SU-DHL-6 (cell line): ENCODE measurements at regions not wholly inside any gene's neighbourhood (a gene's known extent, or its start where the extent isn't known, plus 50 kb on each side); places are given as distances from the start of the nearest gene placed in this dataset.

Experiments used
- EZH2phosphoT487 ChIP-seq: fragments of 200-600 bp; sonication (generic), shearing (Covaris generic); conservative IDR thresholded peaks from 2 replicates; pipeline ENCODE4 v1.6.1; 2018; ENCODE audit warnings: mild to moderate bottlenecking, antibody characterized with exemption, low read length, moderate library complexity, mixed read lengths
- TF ChIP-seq, protein P1 (sequence below): fragments of 200-600 bp; sonication (generic); IDR thresholded peaks from one replicate; pipeline ENCODE4 v1.5.1; 2017; ENCODE audit warnings: antibody characterized with exemption, mild to moderate bottlenecking, low read length, moderate library complexity; ENCODE audit not compliant: insufficient read depth, poor library complexity, severe bottlenecking

DNA sequence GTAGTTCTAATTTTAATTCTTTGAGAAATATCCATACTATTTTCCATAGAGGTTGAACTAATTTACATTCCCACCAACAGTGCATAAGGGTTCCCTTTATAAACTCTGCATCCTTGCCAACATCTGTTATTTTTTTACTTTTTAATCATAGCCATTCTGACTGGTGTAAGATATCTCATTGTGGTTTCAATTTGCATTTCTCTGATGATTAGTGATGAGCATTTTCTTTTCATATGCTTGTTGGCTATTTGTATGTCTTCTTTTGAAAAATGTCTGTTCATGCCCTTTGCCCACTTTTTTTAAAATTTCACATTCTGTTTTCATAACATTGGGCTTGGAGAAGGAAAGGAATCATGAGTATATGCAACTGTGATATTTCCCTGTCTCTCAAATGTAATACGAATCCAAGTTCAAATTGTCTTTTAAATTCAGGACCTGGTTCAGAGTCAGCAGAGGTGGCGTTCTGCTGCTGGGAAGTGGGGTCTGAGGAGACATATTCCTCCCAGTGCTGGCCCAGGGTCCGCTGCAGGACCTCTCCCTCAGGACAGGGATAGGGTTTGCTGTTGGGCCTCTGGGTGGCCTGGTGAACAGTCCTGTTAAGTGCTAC lies 81.2 kb upstream of the ETV6 start:
- TF ChIP-seq, protein P1, sequence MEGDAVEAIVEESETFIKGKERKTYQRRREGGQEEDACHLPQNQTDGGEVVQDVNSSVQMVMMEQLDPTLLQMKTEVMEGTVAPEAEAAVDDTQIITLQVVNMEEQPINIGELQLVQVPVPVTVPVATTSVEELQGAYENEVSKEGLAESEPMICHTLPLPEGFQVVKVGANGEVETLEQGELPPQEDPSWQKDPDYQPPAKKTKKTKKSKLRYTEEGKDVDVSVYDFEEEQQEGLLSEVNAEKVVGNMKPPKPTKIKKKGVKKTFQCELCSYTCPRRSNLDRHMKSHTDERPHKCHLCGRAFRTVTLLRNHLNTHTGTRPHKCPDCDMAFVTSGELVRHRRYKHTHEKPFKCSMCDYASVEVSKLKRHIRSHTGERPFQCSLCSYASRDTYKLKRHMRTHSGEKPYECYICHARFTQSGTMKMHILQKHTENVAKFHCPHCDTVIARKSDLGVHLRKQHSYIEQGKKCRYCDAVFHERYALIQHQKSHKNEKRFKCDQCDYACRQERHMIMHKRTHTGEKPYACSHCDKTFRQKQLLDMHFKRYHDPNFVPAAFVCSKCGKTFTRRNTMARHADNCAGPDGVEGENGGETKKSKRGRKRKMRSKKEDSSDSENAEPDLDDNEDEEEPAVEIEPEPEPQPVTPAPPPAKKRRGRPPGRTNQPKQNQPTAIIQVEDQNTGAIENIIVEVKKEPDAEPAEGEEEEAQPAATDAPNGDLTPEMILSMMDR: no peak
- TF ChIP-seq EZH2phosphoT487: no peak
